A549 (cell line): ENCODE measurements at regions not wholly inside any gene's neighbourhood (a gene's known extent, or its start where the extent isn't known, plus 50 kb on each side); places are given as distances from the start of the nearest gene placed in this dataset.

Source experiments
- ATAC-seq, 2 experiments: fragments of 200-7000 bp in 1 of 2; fragments of >200 bp in 1 of 2; cut with Nextera tagmentation in 1 of 2; cut with Tn5 transposase in 1 of 2; 3 replicates each; pipeline versions ENCODE4 v1.8.0 to v1.9.1; 2018 to 2020; ENCODE audit warnings: mild to moderate bottlenecking in 1 of 2, moderate library complexity in 1 of 2
- CTCF ChIA-PET: fragments of 300-600 bp; sonication (Branson Sonifier 250); formaldehyde crosslinking; extraction: SDS; loops from one replicate; lab custom pipeline; 2021; ENCODE audit warnings: antibody characterized with exemption, inconsistent platforms; lab: Yijun Ruan, JAX
- POLR2A ChIA-PET: fragments of 350-600 bp; formaldehyde crosslinking; extraction: SDS; loops from one replicate; lab custom pipeline; 2021; ENCODE audit warnings: antibody characterized with exemption, inconsistent platforms; lab: Yijun Ruan, JAX
- DNase-seq, 2 experiments: peaks; one replicate each; pipeline versions ENCODE4 v3.0.0 to v3.0.0-alpha.2; 2011 to 2016; ENCODE audit warnings: low read depth in 1 of 2, low spot score in 1 of 2
- FAIRE-seq: peaks from 2 replicates; lab custom pipeline; 2011; peaks lifted over from hg19 to GRCh38; lab: Jason Lieb, UNC
- H3K27ac ChIP-seq, 2 experiments: fragments of >200 bp; sonication (Bioruptor Twin); formaldehyde crosslinking; 3 replicates each; pipeline ENCODE4 v1.5.1; 2016 to 2017
- H3K4me1 ChIP-seq: fragments of >200 bp; sonication (Bioruptor Twin); formaldehyde crosslinking; 3 replicates; pipeline ENCODE4 v1.6.1; 2016
- H3K4me2 ChIP-seq: fragments of >200 bp; sonication (Bioruptor Twin); formaldehyde crosslinking; 3 replicates; pipeline ENCODE4 v1.6.1; 2016
- H3K4me3 ChIP-seq: fragments of >200 bp; sonication (Bioruptor Twin); formaldehyde crosslinking; 3 replicates; pipeline ENCODE4 v1.5.1; 2016
- H3K9me3 ChIP-seq: fragments of >200 bp; sonication (Bioruptor Twin); formaldehyde crosslinking; 3 replicates; pipeline ENCODE4 v1.6.1; 2016
- BHLHE40 ChIP-seq: IDR thresholded peaks from 2 replicates; pipeline ENCODE4 v1.6.1; 2012; ENCODE audit warnings: low read depth, low read length, inconsistent platforms
- CBX2 ChIP-seq: fragments of 200-600 bp; sonication (generic); IDR thresholded peaks from 2 replicates; pipeline ENCODE4 v1.6.1; 2016; ENCODE audit warnings: low read depth, mild to moderate bottlenecking, borderline replicate concordance
- CBX8 ChIP-seq: fragments of 200-600 bp; sonication (generic); IDR thresholded peaks from 2 replicates; pipeline ENCODE4 v1.6.1; 2016
- EHF ChIP-seq: fragments of 250-450 bp; sonication (Bioruptor Pico); IDR thresholded peaks from 2 replicates; pipeline ENCODE4 v1.5.0; 2020; ENCODE audit warnings: mild to moderate bottlenecking
- ELK1 ChIP-seq: fragments of 150-350 bp; IDR thresholded peaks from 2 replicates; pipeline ENCODE4 v1.6.1; 2014; ENCODE audit warnings: low read depth, mild to moderate bottlenecking, low read length
- ESRRA ChIP-seq: fragments of 150-350 bp; IDR thresholded peaks from 2 replicates; pipeline ENCODE4 v1.6.1; 2014; ENCODE audit warnings: mild to moderate bottlenecking, low read length, borderline replicate concordance
- HES2 ChIP-seq: fragments of >200 bp; sonication (Bioruptor Twin); formaldehyde crosslinking; IDR thresholded peaks from 2 replicates; pipeline ENCODE4 v1.6.1; 2016
- HEYL ChIP-seq: fragments of 250-450 bp; sonication (Bioruptor Pico); IDR thresholded peaks from 2 replicates; pipeline ENCODE4 v1.8.0; 2021; ENCODE audit warnings: mild to moderate bottlenecking, moderate library complexity
- HOXB13 ChIP-seq: fragments of 250-450 bp; sonication (Bioruptor Pico); IDR thresholded peaks from 2 replicates; pipeline ENCODE4 v1.5.0; 2020; ENCODE audit warnings: low read depth, mild to moderate bottlenecking, moderate library complexity
- JUN ChIP-seq, 2 experiments: fragments of >200 bp; sonication (Bioruptor Twin); formaldehyde crosslinking; IDR thresholded peaks; 2 replicates in 1 of 2; 3 replicates in 1 of 2; pipeline ENCODE4 v1.6.1; 2016 to 2017
- KDM5A ChIP-seq: fragments of 200-600 bp; sonication (generic); IDR thresholded peaks from 2 replicates; pipeline ENCODE4 v1.6.1; 2016; ENCODE audit warnings: antibody characterized with exemption, mild to moderate bottlenecking
- MAFK ChIP-seq: fragments of 450-650 bp; IDR thresholded peaks from 2 replicates; pipeline ENCODE4 v1.6.1; 2014; ENCODE audit not compliant: partially characterized antibody
- MYC ChIP-seq: IDR thresholded peaks from 2 replicates; pipeline ENCODE4 v1.6.1; 2012; ENCODE audit warnings: mild to moderate bottlenecking, inconsistent platforms, low read length, improper control_type of control experiment, borderline replicate concordance
- NPAS2 ChIP-seq: fragments of 250-450 bp; sonication (Bioruptor Pico); IDR thresholded peaks from 2 replicates; pipeline ENCODE4 v1.8.0; 2022; ENCODE audit warnings: mild to moderate bottlenecking, moderate library complexity, borderline replicate concordance
- POLR2A ChIP-seq: IDR thresholded peaks from 2 replicates; pipeline ENCODE4 v1.6.1; 2012; ENCODE audit warnings: mild to moderate bottlenecking, low read length
- RAD21 ChIP-seq, 2 experiments: fragments of >200 bp in 1 of 2; sonication (Bioruptor Twin) in 1 of 2; formaldehyde crosslinking in 1 of 2; IDR thresholded peaks in 1 of 2; conservative IDR thresholded peaks in 1 of 2; 2 replicates in 1 of 2; 3 replicates in 1 of 2; pipeline ENCODE4 v1.6.1; 2012 to 2018; ENCODE audit warnings: inconsistent platforms in 1 of 2
- RARB ChIP-seq: fragments of 250-450 bp; sonication (Bioruptor Pico); IDR thresholded peaks from 2 replicates; pipeline ENCODE4 v1.8.0; 2021; ENCODE audit warnings: mild to moderate bottlenecking, moderate library complexity
- RFX5 ChIP-seq: fragments of 450-650 bp; IDR thresholded peaks from 2 replicates; pipeline ENCODE4 v1.7.1; 2014; ENCODE audit warnings: antibody characterized with exemption, mild to moderate bottlenecking, moderate library complexity
- TFCP2L1 ChIP-seq: fragments of 250-450 bp; sonication (Bioruptor Pico); IDR thresholded peaks from 2 replicates; pipeline ENCODE4 v1.5.0; 2021; ENCODE audit warnings: mild to moderate bottlenecking
- TP53 ChIP-seq: fragments of 250-450 bp; sonication (Bioruptor Pico); IDR thresholded peaks from 2 replicates; pipeline ENCODE4 v1.5.0; 2021; ENCODE audit warnings: mild to moderate bottlenecking, moderate library complexity
- USF2 ChIP-seq: fragments of 450-650 bp; IDR thresholded peaks from 2 replicates; pipeline ENCODE4 v1.6.1; 2014; ENCODE audit warnings: antibody characterized with exemption
- ZFP36 ChIP-seq: fragments of 450-650 bp; IDR thresholded peaks from 2 replicates; pipeline ENCODE4 v1.6.1; 2014; ENCODE audit warnings: borderline replicate concordance; ENCODE audit not compliant: partially characterized antibody
- ZSCAN20 ChIP-seq: fragments of 250-450 bp; sonication (Bioruptor Pico); IDR thresholded peaks from 2 replicates; pipeline ENCODE4 v1.8.0; 2022; ENCODE audit warnings: mild to moderate bottlenecking, moderate library complexity
- WGBS: methylation state at CpG from one replicate; pipeline ENCODE4 v1.1.6; 2017; ENCODE audit errors: missing lambda C conversion rate; 5-methylcytosine and 5-hydroxymethylcytosine counted together
- TF ChIP-seq, protein P1 (sequence below): fragments of 200-600 bp; sonication (generic); IDR thresholded peaks from 2 replicates; pipeline ENCODE4 v1.6.1; 2016; ENCODE audit warnings: antibody characterized with exemption, mild to moderate bottlenecking, moderate library complexity

DNA sequence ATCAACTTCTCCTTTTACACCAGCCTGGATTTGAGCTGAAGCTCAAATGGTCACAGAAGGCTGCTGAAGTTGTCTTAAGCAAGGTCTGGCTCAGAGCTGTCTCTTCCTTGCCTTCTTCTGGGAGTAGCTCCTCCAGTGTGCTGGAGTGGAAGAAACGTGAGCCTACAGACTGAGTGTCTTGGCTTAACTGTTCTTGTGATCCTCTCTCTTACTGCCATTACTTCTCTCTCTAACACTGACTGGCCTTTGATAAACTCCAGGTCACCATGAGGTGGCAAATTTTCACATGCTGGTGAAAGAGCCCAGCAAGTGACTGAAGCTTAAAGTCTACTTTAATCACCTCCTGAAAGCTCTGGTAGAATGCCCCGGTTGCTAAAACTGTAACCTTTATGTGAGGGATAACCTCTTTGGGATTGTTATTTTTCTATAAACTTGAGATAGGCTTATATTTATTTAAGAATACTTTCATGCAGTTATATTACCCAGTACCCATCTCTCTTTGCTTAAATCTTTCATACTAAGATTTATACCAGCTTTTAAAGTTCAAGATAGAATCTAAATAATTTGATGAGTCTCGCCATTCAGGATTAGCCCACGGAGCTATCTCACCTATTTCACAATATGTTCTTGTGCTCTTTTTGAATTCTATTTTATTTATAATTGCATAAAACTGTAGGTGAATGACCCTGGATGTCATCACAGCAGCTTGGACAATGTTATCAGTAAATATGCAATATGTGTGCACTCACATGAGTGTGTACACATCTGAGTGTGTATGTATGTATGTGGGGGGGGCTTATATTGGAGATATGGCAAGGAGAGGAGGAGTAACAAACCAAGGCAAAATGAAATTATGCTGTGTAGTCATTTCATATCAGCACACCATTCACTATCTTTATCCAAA lies 924.0 kb downstream of the LTN1 start:
- FAIRE-seq, result no peak
- no peaks in the 10 kb centered on the region for H3K9me3 ChIP-seq
- no peaks in the 10 kb centered on the region for H3K4me1 ChIP-seq
- 11% methylated on average over 4 of the region's 4 CpGs for WGBS
- CTCF ChIA-PET, result no interaction called here
- H3K4me3 ChIP-seq, result no peak overlapping the region
- H3K27ac ChIP-seq, result no peak overlapping the region
- ATAC-seq, result no peak
- H3K4me2 ChIP-seq, result no peak overlapping the region
- POLR2A ChIA-PET, result no interaction called here
- TF ChIP-seq RFX5 (no peak), NPAS2 (no peak), HEYL (CRISPR knock-in tag) (no peak), ZSCAN20 (CRISPR knock-in tag) (no peak), CBX2 (no peak), MYC (no peak), EHF (CRISPR knock-in tag) (no peak), BHLHE40 (no peak), RARB (CRISPR knock-in tag) (no peak), ELK1 (no peak)
- TF ChIP-seq, protein P1, sequence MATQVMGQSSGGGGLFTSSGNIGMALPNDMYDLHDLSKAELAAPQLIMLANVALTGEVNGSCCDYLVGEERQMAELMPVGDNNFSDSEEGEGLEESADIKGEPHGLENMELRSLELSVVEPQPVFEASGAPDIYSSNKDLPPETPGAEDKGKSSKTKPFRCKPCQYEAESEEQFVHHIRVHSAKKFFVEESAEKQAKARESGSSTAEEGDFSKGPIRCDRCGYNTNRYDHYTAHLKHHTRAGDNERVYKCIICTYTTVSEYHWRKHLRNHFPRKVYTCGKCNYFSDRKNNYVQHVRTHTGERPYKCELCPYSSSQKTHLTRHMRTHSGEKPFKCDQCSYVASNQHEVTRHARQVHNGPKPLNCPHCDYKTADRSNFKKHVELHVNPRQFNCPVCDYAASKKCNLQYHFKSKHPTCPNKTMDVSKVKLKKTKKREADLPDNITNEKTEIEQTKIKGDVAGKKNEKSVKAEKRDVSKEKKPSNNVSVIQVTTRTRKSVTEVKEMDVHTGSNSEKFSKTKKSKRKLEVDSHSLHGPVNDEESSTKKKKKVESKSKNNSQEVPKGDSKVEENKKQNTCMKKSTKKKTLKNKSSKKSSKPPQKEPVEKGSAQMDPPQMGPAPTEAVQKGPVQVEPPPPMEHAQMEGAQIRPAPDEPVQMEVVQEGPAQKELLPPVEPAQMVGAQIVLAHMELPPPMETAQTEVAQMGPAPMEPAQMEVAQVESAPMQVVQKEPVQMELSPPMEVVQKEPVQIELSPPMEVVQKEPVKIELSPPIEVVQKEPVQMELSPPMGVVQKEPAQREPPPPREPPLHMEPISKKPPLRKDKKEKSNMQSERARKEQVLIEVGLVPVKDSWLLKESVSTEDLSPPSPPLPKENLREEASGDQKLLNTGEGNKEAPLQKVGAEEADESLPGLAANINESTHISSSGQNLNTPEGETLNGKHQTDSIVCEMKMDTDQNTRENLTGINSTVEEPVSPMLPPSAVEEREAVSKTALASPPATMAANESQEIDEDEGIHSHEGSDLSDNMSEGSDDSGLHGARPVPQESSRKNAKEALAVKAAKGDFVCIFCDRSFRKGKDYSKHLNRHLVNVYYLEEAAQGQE, result no peak
- peak in 1 of 2 experiments; percentile 5 for DNase-seq

DNA sequence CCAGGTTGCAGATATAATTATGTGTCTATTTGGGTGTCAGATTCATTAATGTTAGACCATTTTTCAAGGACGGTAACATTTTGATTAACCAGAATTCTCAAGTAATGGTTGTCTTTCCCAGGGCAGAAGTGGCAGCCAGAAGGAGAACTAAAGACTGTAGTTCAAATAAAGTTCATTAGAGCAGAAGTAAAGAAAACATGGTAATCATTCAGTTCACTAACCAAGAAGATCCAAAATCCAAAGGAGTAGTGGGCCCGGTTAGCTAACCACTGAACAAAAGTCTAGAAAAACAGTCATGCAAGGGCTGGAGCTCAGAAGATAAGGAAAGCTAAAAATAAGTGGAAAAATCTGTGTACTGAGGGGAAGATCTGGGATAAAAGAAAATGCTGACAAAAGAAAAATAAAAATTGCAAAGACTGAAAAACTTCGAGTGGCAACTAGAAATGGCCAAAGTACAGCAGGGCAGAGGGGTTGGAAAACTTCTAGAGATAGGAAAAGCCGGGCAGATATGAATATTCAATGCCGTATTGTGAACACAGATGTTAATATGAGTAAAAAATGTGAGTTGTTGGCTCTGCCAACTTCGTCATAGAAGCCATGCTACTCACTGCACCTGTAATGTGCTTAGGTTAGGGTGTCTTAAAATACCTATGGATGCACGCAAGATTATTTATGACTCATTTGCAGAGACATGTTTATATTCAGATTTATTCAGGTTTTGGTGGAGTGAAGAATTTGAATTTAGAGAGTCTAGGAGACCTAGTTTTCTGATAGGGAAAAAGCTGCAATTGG lies 925.9 kb downstream of the LTN1 start:
- Histone ChIP-seq H3K4me1 (no peaks in the 10 kb centered on the region), H3K9me3 (no peaks in the 10 kb centered on the region), H3K4me3 (no peak overlapping the region), H3K27ac (no peak overlapping the region), H3K4me2 (no peak overlapping the region)
- WGBS, result 36% methylated on average over 7 of the region's 7 CpGs
- DNase-seq, result no peak
- no peak for ATAC-seq
- ChIA-PET CTCF (no interaction called here), POLR2A (no interaction called here)
- TF ChIP-seq HEYL (CRISPR knock-in tag), result no peak
- TF ChIP-seq ESRRA, result no peak
- TF ChIP-seq TP53 (CRISPR knock-in tag), result no peak
- TF ChIP-seq USF2, result no peak
- TF ChIP-seq MAFK, result no peak
- no peak for TF ChIP-seq TFCP2L1 (CRISPR knock-in tag)
- no peak for TF ChIP-seq HES2
- TF ChIP-seq MYC, result no peak
- TF ChIP-seq CBX8, result no peak
- no peak for TF ChIP-seq KDM5A
- no peak for TF ChIP-seq ZFP36
- no peak for TF ChIP-seq CBX2
- no peak for TF ChIP-seq POLR2A
- TF ChIP-seq HOXB13 (CRISPR knock-in tag), result no peak
- TF ChIP-seq RFX5, result no peak
- TF ChIP-seq JUN (IDR thresholded peaks at IDR 0.05), result no peak
- no peak for TF ChIP-seq RAD21 (conservative IDR thresholded peaks at IDR 0.05 in 1 of 2, IDR thresholded peaks at IDR 0.05 in 1 of 2)
- no peak for FAIRE-seq
